T-helper 1 cell treated with Interleukin-12 subunit alpha and Interleukin-12 subunit beta and Interleukin-4 antibody, amounts not matched to agents 30 ng/mL and 1 ng/mL, for 36 hours (primary cell): ENCODE measurements at regions not wholly inside any gene's neighbourhood (a gene's known extent, or its start where the extent isn't known, plus 50 kb on each side); places are given as distances from the start of the nearest gene placed in this dataset.

ENCODE experiments used
- intact Hi-C: fragments of 100-400 bp; cut with micrococcal nuclease; formaldehyde crosslinking; loops from one replicate; pipeline ENCODE4 v1.15.1; 2024

- intact Hi-C loops = no loop called here
Measured at GRCh38 chr2:104125096-104125495, 728.8 kb upstream of the POU3F3 start.

- intact Hi-C loops = no loop called here
Measured at GRCh38 chr2:104127049-104127770, 726.7 kb upstream of the POU3F3 start.

GRCh38 chr2:104140361-104140760 lies 713.6 kb upstream of the POU3F3 start:
- intact Hi-C loops = no loop called here

- intact Hi-C loops = no loop called here
Measured at GRCh38 chr2:104158191-104158590, 695.7 kb upstream of the POU3F3 start.

GRCh38 chr2:104163611-104164130 lies 690.2 kb upstream of the POU3F3 start:
- intact Hi-C loops = no loop called here

GRCh38 chr2:104164721-104165252 lies 689.1 kb upstream of the POU3F3 start:
- intact Hi-C loops = no loop called here

- intact Hi-C loops = no loop called here
Measured at GRCh38 chr2:104177179-104177578, 676.7 kb upstream of the POU3F3 start.

- intact Hi-C loops = no loop called here
Measured at GRCh38 chr2:104179644-104180043, 674.3 kb upstream of the POU3F3 start.

- intact Hi-C loops = no loop called here
Measured at GRCh38 chr2:104200533-104201168, 653.3 kb upstream of the POU3F3 start.

GRCh38 chr2:104213758-104214157 lies 640.2 kb upstream of the POU3F3 start:
- intact Hi-C loops = no loop called here

- intact Hi-C loops = no loop called here
Measured at GRCh38 chr2:104215269-104216161, 638.4 kb upstream of the POU3F3 start.

- intact Hi-C loops = no loop called here
Measured at GRCh38 chr2:104233591-104233990, 620.3 kb upstream of the POU3F3 start.

GRCh38 chr2:104236491-104236890 lies 617.4 kb upstream of the POU3F3 start:
- intact Hi-C loops = no loop called here

GRCh38 chr2:104240984-104241383 lies 612.9 kb upstream of the POU3F3 start:
- intact Hi-C loops = no loop called here

GRCh38 chr2:104249629-104250028 lies 604.3 kb upstream of the POU3F3 start:
- intact Hi-C loops = no loop called here

- intact Hi-C loops = no loop called here
Measured at GRCh38 chr2:104250635-104251034, 603.3 kb upstream of the POU3F3 start.

GRCh38 chr2:104254017-104254416 lies 599.9 kb upstream of the POU3F3 start:
- intact Hi-C loops = no loop called here

- intact Hi-C loops = no loop called here
Measured at GRCh38 chr2:104262714-104263113, 591.2 kb upstream of the POU3F3 start.

- intact Hi-C loops = no loop called here
Measured at GRCh38 chr2:104279646-104280045, 574.3 kb upstream of the POU3F3 start.

GRCh38 chr2:104280216-104280615 lies 573.7 kb upstream of the POU3F3 start:
- intact Hi-C loops = no loop called here

- intact Hi-C loops = no loop called here
Measured at GRCh38 chr2:104286841-104287240, 567.1 kb upstream of the POU3F3 start.
